A172 (cell line): ENCODE measurements at regions not wholly inside any gene's neighbourhood (a gene's known extent, or its start where the extent isn't known, plus 50 kb on each side); places are given as distances from the start of the nearest gene placed in this dataset.

Experiments
- DNase-seq: peaks from one replicate; pipeline ENCODE4 v3.0.0-alpha.2; 2015; ENCODE audit warnings: low spot score

DNA sequence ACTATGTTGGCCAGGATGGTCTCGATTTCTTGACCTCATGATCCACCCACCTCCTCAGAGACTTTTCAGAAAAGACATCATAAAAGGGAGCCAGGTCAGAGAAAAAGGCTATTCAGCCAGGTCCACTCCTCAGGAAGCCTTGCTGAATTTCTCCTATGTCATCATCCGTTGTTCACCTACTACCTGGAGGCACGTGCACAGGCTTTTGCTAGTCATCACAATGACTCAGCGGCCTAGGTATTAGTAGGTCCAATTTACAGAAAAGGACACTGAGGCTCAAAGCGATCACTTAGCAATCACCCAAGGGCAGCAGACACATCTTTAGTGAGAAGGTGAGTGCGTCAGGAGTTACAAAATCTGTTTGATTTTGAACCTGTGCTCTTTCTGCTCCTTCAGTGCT lies 72.3 kb upstream of the RAD23B start:
- DNase-seq: no peak

DNA sequence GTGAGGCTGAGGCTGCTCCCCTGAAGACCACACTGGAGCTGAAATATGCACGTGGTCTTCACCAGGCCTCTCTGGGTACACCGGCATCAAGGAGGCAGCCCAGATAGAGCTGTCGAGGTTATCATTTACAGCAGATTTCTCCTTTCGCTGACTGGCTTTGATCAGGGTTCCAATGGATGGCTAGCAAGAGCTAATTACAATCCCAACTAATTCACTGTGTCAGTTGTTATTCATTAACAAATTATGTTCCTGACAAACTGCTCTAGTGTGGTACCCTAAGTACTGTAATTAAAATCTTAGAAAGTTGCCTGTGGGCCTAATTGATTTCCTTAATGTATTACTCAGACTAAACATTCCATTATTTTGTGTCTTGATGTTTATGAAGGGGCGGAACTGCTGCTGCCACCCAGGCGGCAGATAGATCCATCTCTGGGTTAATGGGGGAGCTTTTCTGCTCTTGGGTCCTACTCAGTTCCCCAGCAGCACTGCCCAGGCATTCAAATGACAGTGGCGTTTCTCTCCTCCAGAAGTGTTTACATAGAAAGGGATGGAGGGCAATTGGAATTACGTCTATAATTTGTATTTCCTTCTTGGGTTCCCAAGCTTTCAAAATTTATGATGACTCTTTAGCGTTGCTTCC lies 71.7 kb upstream of the RAD23B start:
- DNase-seq: no peak

DNA sequence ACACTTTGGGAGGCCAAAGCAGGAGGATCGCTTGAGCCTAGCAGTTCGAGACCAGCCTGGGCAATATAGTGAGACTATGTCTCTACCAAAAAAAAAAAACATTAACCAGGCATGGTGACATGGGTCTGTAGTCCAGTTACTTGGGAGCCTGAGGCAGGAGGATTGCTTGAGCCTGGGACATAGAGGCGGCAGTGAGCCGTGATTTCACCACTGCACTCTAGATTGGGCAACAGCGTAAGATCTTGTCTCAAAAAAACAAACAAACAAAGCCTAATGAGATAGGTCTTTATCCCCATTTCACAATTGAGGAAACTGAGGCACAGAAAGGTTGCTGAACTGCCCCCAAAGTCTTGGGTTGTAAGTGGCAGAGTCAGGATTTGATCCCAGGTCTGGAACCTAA lies 70.5 kb upstream of the RAD23B start:
- DNase-seq: no peak

DNA sequence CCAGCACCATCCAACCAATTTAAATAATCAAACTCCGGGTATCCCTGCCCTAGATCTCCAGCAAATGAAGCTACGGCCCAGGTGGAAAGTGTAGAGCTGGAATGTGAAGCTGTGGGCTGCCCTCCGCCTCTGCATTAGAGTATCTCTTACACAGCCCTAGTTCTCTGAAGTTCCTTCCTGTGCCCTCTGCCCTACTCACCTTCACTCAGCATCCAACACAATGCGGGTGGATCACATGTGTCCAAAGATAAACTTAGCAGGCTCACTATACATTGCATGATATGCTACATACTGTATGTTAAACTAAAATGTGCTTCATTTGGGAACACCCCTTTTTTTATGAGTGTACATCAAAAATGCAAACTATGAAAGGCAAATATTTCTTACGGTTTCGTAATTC lies 70.0 kb upstream of the RAD23B start:
- DNase-seq: peak; percentile 21

DNA sequence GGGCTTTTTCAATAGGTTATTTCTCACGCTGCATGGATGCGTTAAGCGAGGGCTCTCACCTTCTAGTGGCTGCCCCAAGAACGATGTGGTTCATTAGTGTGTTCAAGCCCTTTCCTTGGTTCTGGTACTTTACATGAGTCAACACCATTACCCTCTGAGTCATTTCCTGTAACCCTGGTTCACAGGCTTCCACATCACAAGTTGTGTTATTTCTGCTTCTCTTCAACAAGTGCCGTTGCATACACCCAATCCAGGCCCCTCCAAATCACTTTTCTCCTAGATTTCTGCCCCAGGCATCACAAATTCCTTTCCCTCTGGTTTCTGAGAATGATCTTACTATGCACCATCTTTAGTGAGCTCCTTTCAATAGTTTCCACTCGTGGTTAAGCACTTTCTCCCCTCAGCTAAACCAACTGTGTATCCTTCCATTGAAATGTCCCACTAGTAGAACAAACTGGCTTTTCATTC lies 69.5 kb upstream of the RAD23B start:
- peak; percentile 98 for DNase-seq

DNA sequence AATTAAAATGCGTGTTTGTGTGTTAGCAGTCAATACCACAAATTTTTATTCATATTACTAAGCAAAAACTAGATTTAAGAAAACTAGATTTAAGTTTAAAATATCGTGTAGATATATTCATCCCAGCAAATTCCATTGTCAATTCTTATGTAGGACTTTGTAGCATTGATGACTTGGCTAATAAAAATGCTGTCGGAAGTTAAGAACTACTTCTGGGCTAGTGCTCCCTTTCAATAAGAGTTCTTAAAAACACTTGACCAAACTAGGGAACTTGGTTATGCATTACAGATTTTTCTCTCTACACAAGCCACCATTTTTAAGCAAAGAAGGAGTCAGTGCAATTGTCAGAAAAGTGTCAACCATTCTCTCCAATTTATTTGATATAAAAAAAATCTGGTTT lies 68.7 kb upstream of the RAD23B start:
- no peak for DNase-seq

DNA sequence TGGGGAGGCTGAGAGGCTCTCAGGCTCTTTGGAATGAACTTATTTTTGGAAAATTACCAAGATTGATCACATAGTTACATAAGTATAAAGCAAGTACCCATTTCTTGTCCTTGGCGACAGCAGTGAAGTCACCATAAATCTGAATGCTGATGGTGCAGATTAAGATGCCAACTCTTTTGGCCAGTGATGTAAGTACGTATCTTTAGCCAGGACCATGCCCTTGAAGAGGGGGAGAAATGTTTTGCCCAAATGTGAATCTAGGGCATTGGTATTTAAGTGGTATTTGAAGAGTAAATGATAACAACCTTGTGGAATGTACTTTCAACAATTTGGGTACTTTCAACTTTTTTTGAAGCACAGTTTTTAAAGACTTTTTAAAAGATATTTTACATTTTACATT lies 68.2 kb upstream of the RAD23B start:
- peak; percentile 53 for DNase-seq

DNA sequence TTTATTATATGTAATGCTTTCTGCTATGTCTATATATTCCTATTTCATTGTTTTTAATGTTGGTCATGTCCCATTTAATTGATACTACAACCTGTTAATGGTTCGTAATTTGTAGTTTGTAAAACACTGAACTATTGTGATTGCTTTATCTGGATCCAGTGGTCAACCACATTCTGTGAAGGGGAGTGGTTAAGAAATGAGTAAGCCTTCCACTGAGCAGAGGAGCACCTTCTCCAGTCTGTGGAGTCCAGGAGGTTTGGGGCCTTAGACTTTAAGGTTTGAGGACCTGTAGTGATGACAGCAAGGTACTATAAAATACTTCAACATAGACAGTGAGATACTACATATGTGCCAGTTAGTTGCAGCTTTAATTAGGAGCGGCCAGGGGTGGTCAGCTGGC lies 67.7 kb upstream of the RAD23B start:
- peak; percentile 79 for DNase-seq

DNA sequence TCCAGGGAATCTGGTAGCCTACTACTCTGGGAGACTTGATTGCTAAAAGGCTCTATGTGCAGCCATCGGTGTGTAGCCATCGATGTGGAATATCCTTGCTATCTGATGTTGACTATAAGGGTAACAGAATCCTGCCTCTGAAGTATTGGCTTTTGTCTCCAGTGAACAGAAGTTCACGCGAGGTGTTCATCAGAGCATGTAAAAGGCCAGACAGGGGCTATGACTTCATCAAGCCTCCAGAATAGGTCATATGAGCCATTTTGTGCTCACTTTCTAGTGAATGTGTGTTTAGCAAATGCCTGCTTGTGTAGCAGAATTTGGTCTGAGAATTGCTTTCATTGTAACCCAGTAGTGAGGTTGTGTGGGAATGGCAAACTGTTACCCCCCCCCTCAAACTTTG lies 66.8 kb upstream of the RAD23B start:
- no peak for DNase-seq

DNA sequence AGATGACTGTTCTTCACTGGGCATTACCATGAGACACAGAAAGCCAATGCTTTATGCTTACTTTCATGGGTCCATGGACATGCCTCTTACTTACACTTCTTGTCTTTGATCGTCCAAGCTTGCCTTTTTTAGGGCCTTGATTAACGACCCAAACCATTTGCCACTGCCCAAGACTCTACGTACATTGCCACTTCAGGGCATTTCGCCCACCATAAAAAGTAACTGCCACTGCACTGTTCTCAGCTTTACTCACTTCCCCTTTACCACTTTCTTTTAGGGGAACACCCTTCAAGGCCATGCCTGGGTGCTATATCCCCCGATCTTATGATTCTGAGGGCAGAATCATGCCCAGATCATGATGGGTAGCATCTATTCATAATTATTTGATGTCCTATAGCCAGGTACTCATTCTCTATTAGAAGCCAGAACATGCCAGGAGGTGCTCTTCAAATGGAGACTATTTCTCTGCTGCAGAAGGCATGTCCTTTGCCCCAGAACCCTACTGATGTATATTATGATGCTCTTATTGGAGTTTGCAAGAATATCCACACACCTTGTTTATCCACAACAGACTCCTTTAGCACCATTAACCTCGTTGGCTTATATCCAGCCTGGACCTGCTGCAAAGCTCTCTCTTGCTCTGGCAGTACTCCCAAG lies 64.1 kb upstream of the RAD23B start:
- DNase-seq: no peak

DNA sequence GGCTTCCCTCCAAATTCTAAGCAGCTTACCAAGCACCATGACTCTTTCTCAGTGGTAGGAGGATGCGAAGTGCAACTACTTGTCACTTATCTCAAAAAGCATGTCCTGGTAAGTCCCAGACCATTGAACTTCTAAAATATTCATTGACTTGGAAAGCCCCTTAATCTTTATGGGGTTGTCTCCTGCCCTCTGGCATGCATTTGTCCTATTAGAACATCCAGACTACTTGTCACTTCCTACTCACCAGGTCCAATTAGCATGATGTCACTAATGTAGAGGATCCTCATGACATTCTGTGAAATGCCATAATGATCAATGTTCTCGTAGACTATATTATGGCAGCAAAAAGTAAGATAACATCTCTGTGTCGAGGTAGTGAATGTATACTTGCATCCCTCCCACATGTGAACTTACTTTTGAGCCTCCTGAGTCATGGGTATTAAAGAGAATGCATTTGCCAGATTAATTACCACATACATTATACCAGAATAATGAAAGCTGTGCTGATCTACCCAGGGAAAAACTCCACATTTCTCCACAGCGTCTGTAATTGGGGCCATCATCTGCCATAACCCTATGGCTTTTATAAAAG lies 63.5 kb upstream of the RAD23B start:
- DNase-seq: no peak

DNA sequence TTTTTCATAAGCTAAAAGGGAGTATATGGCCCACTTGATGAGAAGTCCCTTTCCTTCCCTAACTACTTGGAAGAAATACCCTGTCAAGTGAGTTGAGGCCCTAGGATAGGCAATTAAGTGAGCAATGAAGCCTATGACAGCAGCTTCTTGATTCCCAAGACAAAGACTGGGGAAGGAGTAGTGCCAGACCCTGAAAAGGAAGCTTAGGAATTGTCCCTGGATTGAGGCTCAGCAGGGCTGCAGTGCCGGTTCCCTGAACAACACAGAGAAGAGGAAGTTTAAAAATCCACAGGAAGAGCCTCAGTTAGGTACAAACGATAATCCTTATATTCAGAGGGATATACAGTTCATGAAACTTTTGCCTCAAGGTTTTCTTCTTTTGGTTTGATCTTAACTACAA lies 61.8 kb upstream of the RAD23B start:
- DNase-seq: no peak

DNA sequence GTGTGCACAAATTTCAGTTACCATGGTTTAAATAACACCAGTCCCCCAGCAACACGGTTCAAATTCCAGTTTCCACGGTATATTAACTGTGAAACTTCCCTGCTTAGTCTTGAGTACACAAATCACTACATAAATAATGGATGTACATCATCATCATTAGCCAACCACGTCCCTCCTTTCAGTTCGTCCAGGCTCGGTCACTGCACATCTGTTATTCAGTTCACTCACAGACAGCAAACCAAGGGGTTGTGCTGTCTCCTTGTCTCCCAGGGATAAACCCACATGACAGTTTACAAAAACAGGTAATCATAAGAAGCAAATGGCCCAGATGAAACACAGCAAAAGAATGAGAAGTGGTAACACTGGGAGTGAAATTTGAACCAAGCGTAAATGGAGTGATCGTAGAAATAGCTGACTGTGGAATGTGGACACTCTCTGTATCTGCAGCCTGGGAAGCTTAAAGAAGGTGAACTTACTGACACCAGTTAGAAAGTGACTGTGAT lies 61.0 kb upstream of the RAD23B start:
- DNase-seq: peak; percentile 53

DNA sequence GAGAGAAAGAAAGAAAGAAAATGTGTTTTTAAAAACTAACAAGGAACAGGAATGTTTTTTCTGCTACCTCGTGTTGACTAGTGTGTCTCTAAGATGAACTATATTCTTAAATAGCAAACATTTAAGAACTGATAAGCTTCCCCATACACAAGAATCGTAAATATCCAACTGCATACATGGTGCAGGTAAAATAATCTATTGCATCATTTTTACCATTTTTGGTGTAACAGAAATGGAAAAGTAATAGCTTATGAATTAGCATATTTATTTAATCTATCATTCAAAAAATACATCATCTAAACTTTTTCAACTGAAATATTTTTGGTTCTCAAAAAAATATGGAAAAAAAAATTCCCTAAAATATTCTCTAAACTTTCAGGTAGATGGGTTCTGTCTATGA lies 59.7 kb upstream of the RAD23B start:
- no peak for DNase-seq

DNA sequence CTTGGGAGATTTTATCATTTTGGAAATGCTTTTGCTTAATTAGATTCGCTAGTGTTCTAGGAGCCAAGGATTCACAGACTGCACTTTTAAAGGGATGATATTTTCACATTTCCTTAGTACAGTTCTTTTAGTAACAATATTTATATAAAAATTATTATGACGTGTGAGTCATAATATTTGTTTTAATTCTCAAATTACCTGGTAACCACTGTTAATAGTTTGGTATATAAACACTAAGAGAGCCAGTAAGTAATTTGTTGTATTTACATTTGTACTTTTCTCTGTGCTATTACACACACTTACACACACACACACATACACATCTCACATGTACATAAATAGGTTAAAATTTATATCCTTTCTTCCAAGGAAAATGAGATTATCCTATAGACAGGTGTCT lies 58.8 kb upstream of the RAD23B start:
- no peak for DNase-seq

DNA sequence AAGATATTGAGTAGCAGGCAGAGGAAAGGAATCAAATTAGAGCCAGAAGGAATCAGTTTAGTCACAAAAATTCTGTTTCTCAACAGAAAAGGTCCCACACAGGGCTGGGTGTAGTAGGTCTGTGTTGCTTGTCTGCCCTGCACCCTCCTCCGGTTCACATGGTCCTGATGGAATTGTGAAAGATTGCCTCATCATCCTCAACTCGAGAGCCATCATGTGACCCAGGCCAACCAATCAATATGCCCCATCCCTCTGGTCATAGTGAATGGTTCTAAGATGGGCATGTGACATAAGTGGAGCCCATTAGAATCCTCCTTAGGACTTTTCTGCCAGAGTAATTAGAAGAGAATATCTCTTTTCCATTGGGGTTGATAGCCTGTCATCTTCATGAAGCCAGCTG lies 56.7 kb upstream of the RAD23B start:
- no peak for DNase-seq

DNA sequence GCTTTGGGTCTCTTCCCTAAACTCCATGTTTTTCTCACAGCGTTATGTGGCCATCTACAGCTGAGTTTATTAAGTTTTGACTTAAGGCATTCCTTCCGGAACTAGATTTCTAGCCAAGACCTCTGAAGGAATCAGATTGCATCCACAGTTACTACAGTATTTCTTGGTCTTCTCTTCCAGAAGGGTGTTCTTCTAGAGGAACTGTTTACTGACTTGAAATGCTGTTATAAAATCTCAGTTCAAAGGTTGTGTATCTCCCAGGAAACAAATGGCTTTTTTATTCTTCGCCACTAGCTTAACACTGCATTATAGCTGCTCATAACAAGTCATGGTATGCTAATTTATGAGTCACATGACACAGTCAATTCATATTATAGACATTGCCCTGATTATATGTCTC lies 55.3 kb upstream of the RAD23B start:
- DNase-seq: no peak

DNA sequence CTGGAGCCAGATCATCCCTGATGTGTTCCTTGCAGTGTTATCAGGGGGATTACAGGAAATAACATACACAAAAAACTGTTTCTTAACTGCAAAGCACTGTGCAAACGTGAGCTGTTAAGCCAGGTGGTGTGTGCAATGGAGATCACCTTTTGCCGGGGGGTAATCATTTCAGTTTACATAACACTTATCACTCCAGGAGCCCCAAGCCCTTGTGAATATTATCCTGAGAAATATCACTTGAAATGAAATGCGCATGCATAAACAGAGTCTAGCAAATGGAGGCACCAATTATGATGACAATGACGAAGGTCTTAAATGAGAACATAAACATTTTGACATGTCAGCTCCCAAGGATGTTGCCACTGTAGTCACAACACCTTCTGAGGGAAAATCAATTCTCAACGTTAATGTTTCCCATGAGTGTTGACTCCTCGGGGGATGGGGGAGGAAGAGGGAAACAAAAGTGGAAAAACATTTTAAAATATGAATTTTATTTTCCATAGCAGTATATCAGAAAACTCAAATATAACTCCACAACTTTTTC lies 54.5 kb upstream of the RAD23B start:
- no peak for DNase-seq

DNA sequence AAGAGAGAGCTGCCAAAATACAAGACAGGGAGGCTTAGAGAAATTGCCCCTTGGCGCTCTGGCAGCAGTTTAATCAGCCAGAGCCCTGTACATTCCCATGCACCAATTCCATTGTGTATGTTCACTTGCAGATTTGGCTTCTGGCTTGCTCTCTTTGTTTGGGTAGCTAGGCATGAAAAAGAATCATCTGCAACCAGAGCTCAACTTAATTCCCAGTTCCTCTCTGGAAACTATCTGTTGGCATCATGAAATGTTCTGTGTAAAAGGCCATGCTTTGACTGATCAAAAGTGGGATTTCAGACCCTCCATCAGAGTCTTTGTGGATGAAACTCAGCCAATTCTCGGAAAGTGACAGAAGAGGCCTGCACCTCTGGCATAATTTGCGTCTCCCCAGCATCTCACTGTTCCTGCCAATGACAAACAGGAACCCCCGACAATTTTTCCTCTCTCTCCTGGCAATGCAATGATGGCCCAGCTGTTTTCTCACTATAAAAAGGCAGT lies 53.8 kb upstream of the RAD23B start:
- no peak for DNase-seq
